ENCODE measurements at regions not wholly inside any gene's neighbourhood (a gene's known extent, or its start where the extent isn't known, plus 50 kb on each side); places are given as distances from the start of the nearest gene placed in this dataset.
A peak's percentile ranks its signal among the peaks of the same experiment; 100 is the strongest.
"Not testable (repeated sequence)": the region's sequence is repeated elsewhere in the genome, so short reads cannot be mapped to it uniquely, and the experiment has no call there.

GRCh38 chr4:1523506-1523905, 117.3 kb upstream of the NKX1-1 start:
- no peak for DNase-seq

- DNase-seq, result no peak
These were observed 116.8 kb upstream of the NKX1-1 start for GRCh38 chr4:1523033-1523432.

GRCh38 chr4:1522606-1523005, 116.4 kb upstream of the NKX1-1 start:
- DNase-seq, result no peak

- no peak for DNase-seq
These were observed 115.6 kb upstream of the NKX1-1 start for GRCh38 chr4:1521821-1522361.

- DNase-seq, result not testable (repeated sequence)
These were observed 114.7 kb upstream of the NKX1-1 start for GRCh38 chr4:1520795-1521576.

- DNase-seq, result no peak
These were observed 113.8 kb upstream of the NKX1-1 start for GRCh38 chr4:1519787-1520661.

- no peak for DNase-seq
These were observed 112.9 kb upstream of the NKX1-1 start for GRCh38 chr4:1518997-1519700.

- DNase-seq, result no peak
These were observed 111.6 kb upstream of the NKX1-1 start for GRCh38 chr4:1517592-1518411.

GRCh38 chr4:1516881-1517480, 110.7 kb upstream of the NKX1-1 start:
- DNase-seq, result no peak

- no peak for DNase-seq
These were observed 110.0 kb upstream of the NKX1-1 start for GRCh38 chr4:1516261-1516660.

- no peak for DNase-seq
These were observed 109.5 kb upstream of the NKX1-1 start for GRCh38 chr4:1515763-1516162.

GRCh38 chr4:1515156-1515555, 108.9 kb upstream of the NKX1-1 start:
- DNase-seq, result no peak

- no peak for DNase-seq
These were observed 108.4 kb upstream of the NKX1-1 start for GRCh38 chr4:1514612-1515011.

- DNase-seq, result no peak
These were observed 107.8 kb upstream of the NKX1-1 start for GRCh38 chr4:1513936-1514483.

GRCh38 chr4:1512738-1513660, 106.8 kb upstream of the NKX1-1 start:
- DNase-seq, result peak; percentile 1

GRCh38 chr4:1512051-1512737, 106.0 kb upstream of the NKX1-1 start:
- DNase-seq, result no peak

GRCh38 chr4:1511441-1512041, 105.3 kb upstream of the NKX1-1 start:
- no peak for DNase-seq

GRCh38 chr4:1510931-1511330, 104.7 kb upstream of the NKX1-1 start:
- DNase-seq, result no peak

GRCh38 chr4:1509366-1509765, 103.1 kb upstream of the NKX1-1 start:
- no peak for DNase-seq
